ENCODE measurements at regions not wholly inside any gene's neighbourhood (a gene's known extent, or its start where the extent isn't known, plus 50 kb on each side); places are given as distances from the start of the nearest gene placed in this dataset.
"Not testable (repeated sequence)": the region's sequence is repeated elsewhere in the genome, so short reads cannot be mapped to it uniquely, and the experiment has no call there.

DNA sequence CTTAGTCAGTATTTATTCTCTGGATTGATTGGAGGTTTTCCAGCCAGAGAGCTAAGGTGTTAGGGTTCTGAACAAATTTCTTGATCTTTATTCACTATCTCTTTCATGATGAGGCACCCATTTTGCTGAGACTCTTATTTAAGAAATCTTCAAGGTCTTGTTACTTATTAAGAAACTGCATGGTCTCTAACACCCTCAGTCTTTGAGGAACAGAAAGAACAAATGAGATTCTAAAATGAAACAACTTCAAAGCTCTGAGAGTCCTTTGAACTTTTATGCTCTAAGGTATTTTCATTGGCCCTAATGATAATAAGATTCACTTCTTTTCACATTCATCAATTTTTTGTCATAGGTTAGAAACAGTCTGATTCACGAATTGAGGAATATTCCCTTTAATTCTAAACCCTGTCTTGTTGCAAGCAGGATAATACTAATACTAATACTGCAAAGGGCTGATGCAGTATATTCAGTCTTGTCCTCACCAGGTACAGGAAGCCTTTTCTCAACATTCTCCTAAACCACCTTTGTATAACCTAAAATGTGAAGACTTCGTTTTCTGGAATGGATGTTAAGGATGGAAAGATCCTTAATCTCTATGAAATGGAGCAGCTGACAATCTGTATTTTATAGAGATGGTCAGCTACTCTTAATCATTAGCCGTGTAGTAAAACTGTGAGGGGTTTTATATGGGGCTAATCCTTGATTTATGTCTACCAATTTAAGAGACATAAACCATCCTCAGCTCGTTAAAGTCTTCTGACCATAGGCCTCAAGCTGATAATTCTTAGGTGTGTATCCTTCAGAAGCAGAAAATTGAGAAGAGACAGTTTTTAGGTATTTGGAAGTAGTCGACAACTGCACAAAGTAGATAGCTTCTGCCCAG, 198.3 kb downstream of the OTOL1 start:
- DNase-seq = no peak

- DNase-seq = no peak
Observed at GRCh38 chr3:161695811-161696210, 199.2 kb downstream of the OTOL1 start.

DNA sequence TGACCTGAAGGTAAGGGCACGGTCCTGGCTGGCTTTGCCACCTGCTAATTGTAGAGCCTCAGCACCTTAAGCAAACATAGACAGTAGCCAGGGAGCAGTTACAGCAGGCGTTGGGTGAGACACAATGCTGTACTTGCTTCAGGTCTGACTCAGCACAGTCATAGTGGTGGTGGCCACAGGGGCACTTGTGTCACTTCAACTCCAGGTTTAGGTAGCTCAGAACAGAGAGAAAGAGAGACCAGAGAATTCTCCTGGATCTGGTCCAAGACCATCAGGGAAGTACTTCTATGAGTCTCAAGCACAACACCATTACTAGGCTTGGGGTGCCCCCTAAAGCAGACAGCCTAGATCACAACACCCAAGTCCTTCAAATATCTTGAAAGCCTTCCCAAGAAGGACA, 204.4 kb downstream of the OTOL1 start:
- no peak for DNase-seq

GRCh38 chr3:161707253-161707652, 210.6 kb downstream of the OTOL1 start:
- DNase-seq = not testable (repeated sequence)

DNA sequence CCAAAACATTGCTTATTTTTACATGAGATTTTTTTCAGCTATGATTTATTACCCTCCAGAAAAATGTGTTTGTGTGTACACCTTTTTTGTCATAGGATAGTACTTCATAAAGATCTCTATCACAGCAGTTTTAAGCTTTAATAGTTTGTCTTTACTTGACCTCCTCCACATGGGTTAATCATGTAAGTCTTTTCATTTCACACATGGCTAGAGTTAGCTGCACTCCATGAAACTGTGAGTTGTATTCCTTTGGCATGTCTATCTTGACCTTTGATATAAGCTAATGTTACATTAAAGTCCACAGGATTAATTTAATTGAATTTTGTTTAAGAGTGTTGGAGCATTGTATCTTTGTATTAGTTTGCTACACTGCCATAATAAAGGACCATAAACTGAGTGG, 217.1 kb downstream of the OTOL1 start:
- DNase-seq = no peak

DNA sequence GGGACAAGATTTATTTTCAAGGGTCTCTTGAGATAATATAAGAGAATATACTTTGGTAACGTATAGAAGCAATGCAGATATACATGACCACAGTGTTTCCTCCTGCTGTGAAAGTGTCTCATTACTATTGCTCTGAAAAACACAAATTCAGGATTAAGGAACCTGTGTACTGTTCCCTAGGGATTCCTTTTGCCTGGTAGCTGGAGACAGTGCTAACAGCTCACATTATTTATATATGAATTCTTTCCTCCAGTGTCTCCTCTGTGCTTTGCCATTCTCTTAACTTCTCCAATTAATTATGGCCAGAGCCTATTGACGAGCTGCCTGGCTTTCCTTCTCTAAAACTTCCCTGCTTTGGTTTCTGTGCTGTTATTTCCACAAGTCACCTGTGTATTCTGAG, 235.4 kb downstream of the OTOL1 start:
- no peak for DNase-seq

DNA sequence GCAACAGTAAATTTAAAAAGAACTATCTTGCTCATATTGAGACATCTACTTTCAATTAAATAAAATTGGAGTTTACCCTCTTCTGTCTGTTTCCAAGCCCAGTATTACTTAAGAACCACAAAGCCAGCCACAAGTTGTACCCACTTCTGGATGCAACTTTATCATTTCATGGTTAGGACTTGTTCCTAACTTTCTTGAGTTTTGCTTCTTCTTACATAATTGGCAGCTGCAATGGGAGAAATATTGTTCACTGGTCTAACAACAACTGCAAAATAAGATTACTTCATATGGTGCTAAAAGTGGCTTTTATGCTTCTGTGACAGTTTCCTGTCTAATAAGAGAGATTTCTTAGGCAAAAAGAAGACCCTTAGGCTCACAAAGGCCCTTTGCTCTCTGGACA, 240.6 kb downstream of the OTOL1 start:
- DNase-seq = no peak

DNA sequence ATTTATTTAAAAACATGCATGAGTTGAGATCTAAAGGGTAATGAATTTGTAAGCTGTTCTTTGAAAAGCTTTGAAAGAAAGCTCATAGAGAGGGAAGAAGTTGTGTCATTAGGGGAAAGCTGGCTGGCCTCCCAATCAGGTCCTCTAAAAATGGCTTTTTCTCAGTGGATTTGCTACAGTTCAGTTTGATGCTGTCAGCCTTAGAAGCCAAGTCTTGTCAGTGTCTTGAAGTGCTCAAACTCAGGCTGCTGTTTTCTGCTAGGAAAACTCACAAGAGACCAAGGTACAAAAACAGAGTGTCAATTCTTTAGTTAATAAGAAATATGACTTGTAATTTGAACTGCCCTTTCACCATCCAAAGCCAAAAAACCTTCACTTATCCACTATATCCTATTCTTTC, 243.8 kb downstream of the OTOL1 start:
- no peak for DNase-seq

DNA sequence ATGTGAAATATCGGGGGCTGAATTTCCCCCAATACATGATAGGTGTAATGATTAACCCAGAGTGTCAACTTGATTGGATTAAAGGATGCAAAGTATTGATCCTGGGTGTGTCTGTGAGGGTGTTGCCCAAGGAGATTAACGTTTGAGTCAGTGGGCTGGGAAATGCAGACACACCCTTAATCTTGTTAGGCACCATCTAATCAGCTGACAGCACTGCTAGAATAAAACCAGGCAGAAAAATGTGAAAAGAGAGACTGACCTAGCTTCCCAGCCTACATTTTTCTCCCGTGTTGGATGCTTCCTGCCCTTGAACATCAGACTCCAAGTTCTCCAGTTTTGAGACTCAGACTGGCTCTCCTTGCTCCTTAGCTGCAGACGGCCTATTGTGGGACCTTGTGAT, 247.8 kb downstream of the OTOL1 start:
- DNase-seq = peak; percentile 2

- no peak for DNase-seq
Observed at GRCh38 chr3:161745741-161746140, 249.1 kb downstream of the OTOL1 start.

GRCh38 chr3:161748049-161748448, 251.4 kb downstream of the OTOL1 start:
- no peak for DNase-seq

DNA sequence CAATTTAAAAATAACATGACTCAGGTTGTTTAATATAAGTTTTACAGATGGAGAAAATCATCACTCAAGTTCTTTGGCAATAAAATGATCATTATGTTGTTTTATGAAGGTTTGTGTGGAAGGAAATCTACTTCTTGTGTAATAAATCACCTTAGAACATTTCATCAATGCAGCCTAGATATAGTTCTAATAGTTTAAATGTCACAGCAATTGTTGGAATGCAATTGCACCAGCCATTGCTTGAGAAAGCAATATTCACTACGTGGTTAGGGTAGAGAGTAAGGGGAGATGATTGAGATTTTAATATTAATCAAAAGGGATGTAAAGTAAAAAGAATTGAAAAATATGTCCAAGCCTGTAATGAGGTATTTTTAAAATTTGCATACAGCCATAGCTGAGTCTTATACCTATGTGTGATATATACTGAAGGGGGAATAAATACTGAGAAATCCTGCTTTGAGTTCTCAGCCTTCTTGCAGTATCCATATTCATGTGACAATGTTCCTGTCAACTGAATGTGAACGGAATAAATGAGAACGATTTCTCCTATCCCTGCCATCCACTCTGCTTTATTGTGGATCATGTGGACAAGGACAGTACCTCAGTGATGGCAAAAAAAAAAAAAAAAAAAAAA, 257.9 kb downstream of the OTOL1 start:
- DNase-seq = no peak

DNA sequence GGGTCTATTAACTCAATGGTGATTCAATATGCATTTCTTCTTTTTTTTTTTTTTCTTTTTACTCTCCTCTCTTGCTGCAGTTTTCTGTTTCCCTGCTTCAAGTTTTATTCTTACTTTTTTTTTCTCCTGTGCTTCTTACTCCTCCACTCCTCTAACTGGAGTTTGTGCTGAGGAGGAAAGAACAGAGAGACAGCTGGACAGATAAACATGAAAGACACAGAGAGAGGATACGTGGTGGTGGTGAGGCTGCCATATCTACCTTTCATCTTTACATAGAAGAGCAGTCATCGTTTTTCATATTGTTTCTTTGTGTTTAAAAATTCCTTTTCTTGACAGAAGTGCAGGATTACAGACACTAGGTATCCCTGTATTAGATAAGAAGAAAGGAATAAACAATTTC, 262.8 kb downstream of the OTOL1 start:
- DNase-seq = no peak

GRCh38 chr3:161766331-161766730, 269.7 kb downstream of the OTOL1 start:
- DNase-seq = no peak

GRCh38 chr3:161770484-161771386, 274.1 kb downstream of the OTOL1 start:
- no peak for DNase-seq

DNA sequence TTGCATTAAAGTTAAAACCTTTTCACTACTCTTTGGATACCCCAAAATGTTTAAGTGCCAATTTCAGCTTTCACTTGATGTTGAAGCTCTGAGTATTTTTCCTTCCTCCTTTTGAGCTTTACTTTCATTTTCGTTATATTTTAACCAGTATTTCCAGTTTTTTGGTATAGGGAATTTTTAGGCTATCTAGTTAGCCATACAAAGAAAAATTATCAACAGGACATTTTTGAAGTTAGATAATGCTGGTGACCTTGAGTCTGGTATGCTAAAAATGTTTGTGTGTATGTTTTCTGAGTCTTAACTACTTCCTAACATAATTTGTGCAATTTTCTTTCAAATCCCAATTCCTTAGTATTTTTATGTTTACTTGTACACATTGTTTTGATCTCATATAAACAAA, 284.8 kb downstream of the OTOL1 start:
- DNase-seq = no peak

DNA sequence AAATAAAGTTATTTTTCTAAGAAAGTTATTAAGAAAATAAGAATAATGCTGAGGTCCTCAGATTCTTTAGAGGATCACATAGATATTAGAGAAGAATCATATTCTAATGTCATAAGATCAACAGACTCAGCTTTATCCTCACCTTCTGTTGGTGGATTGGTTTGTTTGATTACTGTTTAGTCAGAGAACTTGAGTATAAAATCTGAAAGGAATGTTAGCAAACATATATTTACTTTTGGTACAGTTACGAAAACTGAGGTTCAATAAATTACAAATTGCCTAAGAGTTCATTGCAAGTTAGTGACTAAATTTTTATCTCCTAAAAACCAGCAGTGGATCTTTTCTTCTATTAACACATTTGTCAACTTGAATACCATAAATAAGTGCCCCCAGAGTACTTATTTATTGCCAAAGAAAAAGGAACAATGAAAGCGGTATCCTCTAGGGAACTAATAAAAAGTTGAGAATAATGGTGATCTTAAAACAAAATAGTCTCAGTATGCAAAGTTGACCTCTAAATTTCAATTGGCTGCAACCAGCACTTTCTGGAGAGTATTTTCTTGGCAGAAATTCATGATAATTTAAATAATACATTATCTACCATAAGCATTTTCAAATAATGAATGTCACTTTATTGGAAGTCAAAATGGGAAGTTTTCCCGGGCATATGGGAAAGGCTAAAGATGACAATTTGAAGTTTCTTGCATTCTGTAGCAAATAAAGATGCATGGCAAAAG, 296.8 kb downstream of the OTOL1 start:
- no peak for DNase-seq

- DNase-seq = peak; percentile 5
Observed at GRCh38 chr3:161794551-161794950, 297.9 kb downstream of the OTOL1 start.

DNA sequence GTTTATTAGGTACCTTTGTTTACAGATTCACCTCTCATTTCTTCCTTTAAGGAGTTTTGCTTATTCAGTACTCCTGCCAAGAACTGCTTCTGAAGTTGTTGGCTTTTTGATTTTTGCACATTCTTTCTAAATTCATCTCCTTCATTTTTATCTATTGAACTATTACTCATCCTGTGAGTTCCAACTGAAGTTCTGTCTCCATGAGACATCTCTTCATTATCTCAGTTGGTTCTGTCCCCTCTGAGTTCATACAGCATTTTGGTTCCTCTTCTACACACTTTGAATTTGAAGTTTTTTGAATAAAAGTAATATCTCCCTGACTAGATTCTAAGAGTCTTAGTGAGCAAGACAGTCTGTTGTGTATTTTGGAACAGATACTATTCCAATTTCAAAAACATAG, 299.7 kb downstream of the OTOL1 start:
- DNase-seq = no peak

GRCh38 chr3:161796780-161797179, 300.2 kb downstream of the OTOL1 start:
- peak; percentile 11 for DNase-seq

GRCh38 chr3:161798016-161798415, 301.4 kb downstream of the OTOL1 start:
- DNase-seq = no peak

DNA sequence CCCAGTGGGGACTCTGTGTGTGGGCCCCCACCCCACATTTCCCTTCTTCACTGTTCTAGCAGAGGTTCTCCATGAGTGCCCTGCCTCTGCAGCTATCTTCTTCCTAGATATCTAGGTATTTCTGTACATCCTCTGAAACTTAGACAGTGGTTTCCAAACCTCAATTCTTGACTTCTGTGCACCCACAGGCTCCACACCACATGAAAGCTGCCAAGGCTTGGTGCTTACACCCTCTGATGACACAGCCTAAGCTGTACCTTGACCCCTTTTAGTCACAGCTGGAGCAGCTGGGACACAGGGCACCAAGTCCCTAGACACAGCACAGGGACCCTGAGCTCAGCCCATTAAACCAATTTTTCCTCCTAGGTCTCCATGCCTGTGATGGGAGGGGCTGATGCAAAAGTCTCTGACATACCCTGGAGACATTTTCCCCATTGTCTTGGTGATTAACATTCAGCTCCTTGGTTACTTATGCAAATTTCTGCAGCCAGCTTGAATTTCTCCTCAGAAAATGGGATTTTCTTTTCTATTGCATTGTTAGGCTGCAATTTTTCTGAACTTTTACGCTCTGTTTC, 304.5 kb downstream of the OTOL1 start:
- DNase-seq = no peak
